ENCODE measurements at regions not wholly inside any gene's neighbourhood (a gene's known extent, or its start where the extent isn't known, plus 50 kb on each side); places are given as distances from the start of the nearest gene placed in this dataset.
A peak's percentile ranks its signal among the peaks of the same experiment; 100 is the strongest.

GRCh38 chr7:94288096-94288495 is 106.6 kb upstream of the COL1A2 start:
- ChIA-PET CTCF (interaction anchor here (0.6 to 16.7 kb wide), 20 partner anchors 9 to 1402 kb away, joined by 3 to 868 read pairs (median 10); partner anchors contain the start of genes COL1A2 and SGCE), POLR2A (interaction anchor here (1.6 kb wide), 1 partner anchor 107 kb away, joined by 5 read pairs; the partner anchor contains the start of gene COL1A2)
- Histone ChIP-seq H3K9me1 (replicated peaks; ENCODE audit: control insufficient read depth, extremely low read depth, insufficient read depth, low read length) (no peaks in the 10 kb centered on the region), H3K4me2 (ENCODE audit: insufficient read depth, low read length) (no peak overlapping the region), H3K27ac (ENCODE audit: insufficient read depth, low read depth, low read length) (no peak overlapping the region), H3K9me3 (replicated peaks; ENCODE audit: control insufficient read depth, insufficient read depth, low read length) (no peaks in the 10 kb centered on the region), H3K9ac (replicated peaks; ENCODE audit: extremely low read depth, insufficient read depth, low read length) (no peak overlapping the region), H2AFZ (ENCODE audit: low read depth, low read length) (no peak overlapping the region), H4K20me1 (replicated peaks; ENCODE audit: control insufficient read depth, extremely low read depth, insufficient read depth, low read length) (no peaks in the 10 kb centered on the region), H3K4me3 (replicated peaks in 1 of 3; ENCODE audit: insufficient read depth in 1 of 3, low read depth in 1 of 3, low read length in 3 of 3) (no peak overlapping the region), H3K4me1 (ENCODE audit: control insufficient read depth, extremely low read depth, insufficient read depth, low read length) (no peaks in the 10 kb centered on the region), H3K36me3 (ENCODE audit: control insufficient read depth in 2 of 2, extremely low read depth in 1 of 2, insufficient read depth in 2 of 2, low read length in 2 of 2) (no peaks in the 10 kb centered on the region), H3K79me2 (ENCODE audit: control insufficient read depth, insufficient read depth, low read length) (no peaks in the 10 kb centered on the region), H3K27me3 (ENCODE audit: control insufficient read depth in 2 of 2, insufficient read depth in 2 of 2, low read length in 2 of 2) (no peaks in the 10 kb centered on the region)
- DNase-seq (ENCODE audit: low read depth, low spot score) (no peak), FAIRE-seq (no peak)
- intact Hi-C loops (cut with micrococcal nuclease) (loop anchor here (2.0 to 5.0 kb wide), 2 partner anchors 369 to 959 kb away; partner anchors contain the start of gene SGCE), dilution Hi-C loops (cut with MboI; ENCODE audit: extremely low pct_ligation_motif_present, low sequenced_read_pairs) (loop anchor here (25.0 kb wide), 1 partner anchor 149 kb away; no protein-coding TSS in a partner anchor)
- TF ChIP-seq POLR2A (IDR thresholded peaks at IDR 0.05; ENCODE audit: low read depth, low read length), result no peak
- no peak for TF ChIP-seq POLR2AphosphoS5 (IDR thresholded peaks at IDR 0.05; ENCODE audit: insufficient read depth, low read depth, low read length)
- TF ChIP-seq, protein P1, sequence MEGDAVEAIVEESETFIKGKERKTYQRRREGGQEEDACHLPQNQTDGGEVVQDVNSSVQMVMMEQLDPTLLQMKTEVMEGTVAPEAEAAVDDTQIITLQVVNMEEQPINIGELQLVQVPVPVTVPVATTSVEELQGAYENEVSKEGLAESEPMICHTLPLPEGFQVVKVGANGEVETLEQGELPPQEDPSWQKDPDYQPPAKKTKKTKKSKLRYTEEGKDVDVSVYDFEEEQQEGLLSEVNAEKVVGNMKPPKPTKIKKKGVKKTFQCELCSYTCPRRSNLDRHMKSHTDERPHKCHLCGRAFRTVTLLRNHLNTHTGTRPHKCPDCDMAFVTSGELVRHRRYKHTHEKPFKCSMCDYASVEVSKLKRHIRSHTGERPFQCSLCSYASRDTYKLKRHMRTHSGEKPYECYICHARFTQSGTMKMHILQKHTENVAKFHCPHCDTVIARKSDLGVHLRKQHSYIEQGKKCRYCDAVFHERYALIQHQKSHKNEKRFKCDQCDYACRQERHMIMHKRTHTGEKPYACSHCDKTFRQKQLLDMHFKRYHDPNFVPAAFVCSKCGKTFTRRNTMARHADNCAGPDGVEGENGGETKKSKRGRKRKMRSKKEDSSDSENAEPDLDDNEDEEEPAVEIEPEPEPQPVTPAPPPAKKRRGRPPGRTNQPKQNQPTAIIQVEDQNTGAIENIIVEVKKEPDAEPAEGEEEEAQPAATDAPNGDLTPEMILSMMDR (IDR thresholded peaks at IDR 0.05; ENCODE audit: extremely low read depth in 1 of 2, insufficient read depth in 1 of 2, low read depth in 1 of 2, low read length in 2 of 2), result no peak
- no peak for TF ChIP-seq EZH2 (IDR thresholded peaks at IDR 0.05; ENCODE audit: borderline replicate concordance, low read depth, low read length, severe bottlenecking)
- BruUV-seq (replicated peaks), result no TSS peak

GRCh38 chr7:94289071-94289470 is 105.6 kb upstream of the COL1A2 start:
- intact Hi-C loops (cut with micrococcal nuclease) (loop anchor here (1.0 to 5.0 kb wide), 4 partner anchors 106 to 958 kb away; partner anchors contain the start of gene SGCE), dilution Hi-C loops (cut with MboI; ENCODE audit: extremely low pct_ligation_motif_present, low sequenced_read_pairs) (loop anchor here (25.0 kb wide), 1 partner anchor 148 kb away; no protein-coding TSS in a partner anchor)
- no peaks in the 10 kb centered on the region for H3K9me3 ChIP-seq (replicated peaks; ENCODE audit: control insufficient read depth, insufficient read depth, low read length)
- FAIRE-seq (peak; percentile 73), DNase-seq (ENCODE audit: low read depth, low spot score) (peak; percentile 87)
- no TSS peak for BruUV-seq (replicated peaks)
- H3K9me1 ChIP-seq (replicated peaks; ENCODE audit: control insufficient read depth, extremely low read depth, insufficient read depth, low read length), result no peaks in the 10 kb centered on the region
- TF ChIP-seq POLR2A (IDR thresholded peaks at IDR 0.05; ENCODE audit: low read depth, low read length), result no peak
- no peak for TF ChIP-seq EZH2 (IDR thresholded peaks at IDR 0.05; ENCODE audit: borderline replicate concordance, low read depth, low read length, severe bottlenecking)
- no peak for TF ChIP-seq FOS (IDR thresholded peaks at IDR 0.05; ENCODE audit: borderline replicate concordance, insufficient read depth, low read length)
- TF ChIP-seq MYC (IDR thresholded peaks at IDR 0.05; ENCODE audit: low read depth, low read length), result no peak
- TF ChIP-seq JUN (IDR thresholded peaks at IDR 0.05; ENCODE audit: borderline replicate concordance, insufficient read depth, insufficient read length, low read depth), result no peak
- TF ChIP-seq, protein P1 (IDR thresholded peaks at IDR 0.05; ENCODE audit: extremely low read depth in 1 of 2, insufficient read depth in 1 of 2, low read depth in 1 of 2, low read length in 2 of 2), result peak; percentile 90 to 96
- no peak for TF ChIP-seq POLR2AphosphoS5 (IDR thresholded peaks at IDR 0.05; ENCODE audit: insufficient read depth, low read depth, low read length)
- H3K27me3 ChIP-seq (ENCODE audit: control insufficient read depth in 2 of 2, insufficient read depth in 2 of 2, low read length in 2 of 2), result no peaks in the 10 kb centered on the region
- no peaks in the 10 kb centered on the region for H4K20me1 ChIP-seq (replicated peaks; ENCODE audit: control insufficient read depth, extremely low read depth, insufficient read depth, low read length)
- H3K27ac ChIP-seq (ENCODE audit: insufficient read depth, low read depth, low read length), result no peak overlapping the region
- H3K4me2 ChIP-seq (ENCODE audit: insufficient read depth, low read length), result peak overlapping the region; percentile 32
- POLR2A ChIA-PET, result interaction anchor here (1.6 kb wide), 1 partner anchor 106 kb away, joined by 5 read pairs; the partner anchor contains the start of gene COL1A2
- CTCF ChIA-PET, result interaction anchor here (0.6 to 16.7 kb wide), 60 partner anchors 9 to 1401 kb away, joined by 3 to 868 read pairs (median 4); partner anchors contain the start of genes COL1A2 and SGCE
- H3K4me3 ChIP-seq (replicated peaks in 1 of 3; ENCODE audit: insufficient read depth in 1 of 3, low read depth in 1 of 3, low read length in 3 of 3), result no peak overlapping the region
- H3K36me3 ChIP-seq (ENCODE audit: control insufficient read depth in 2 of 2, extremely low read depth in 1 of 2, insufficient read depth in 2 of 2, low read length in 2 of 2), result no peaks in the 10 kb centered on the region
- H3K79me2 ChIP-seq (ENCODE audit: control insufficient read depth, insufficient read depth, low read length), result no peaks in the 10 kb centered on the region
- no peak overlapping the region for H2AFZ ChIP-seq (ENCODE audit: low read depth, low read length)
- no peaks in the 10 kb centered on the region for H3K4me1 ChIP-seq (ENCODE audit: control insufficient read depth, extremely low read depth, insufficient read depth, low read length)
- H3K9ac ChIP-seq (replicated peaks; ENCODE audit: extremely low read depth, insufficient read depth, low read length), result no peak overlapping the region
